IPS-NIHi7 (cell line): ENCODE measurements at regions not wholly inside any gene's neighbourhood (a gene's known extent, or its start where the extent isn't known, plus 50 kb on each side); places are given as distances from the start of the nearest gene placed in this dataset.

ENCODE experiments used
- DNase-seq: peaks from one replicate; pipeline ENCODE4 v3.0.0; 2012; ENCODE audit warnings: mixed read lengths; ENCODE audit errors: extremely low spot score

DNA sequence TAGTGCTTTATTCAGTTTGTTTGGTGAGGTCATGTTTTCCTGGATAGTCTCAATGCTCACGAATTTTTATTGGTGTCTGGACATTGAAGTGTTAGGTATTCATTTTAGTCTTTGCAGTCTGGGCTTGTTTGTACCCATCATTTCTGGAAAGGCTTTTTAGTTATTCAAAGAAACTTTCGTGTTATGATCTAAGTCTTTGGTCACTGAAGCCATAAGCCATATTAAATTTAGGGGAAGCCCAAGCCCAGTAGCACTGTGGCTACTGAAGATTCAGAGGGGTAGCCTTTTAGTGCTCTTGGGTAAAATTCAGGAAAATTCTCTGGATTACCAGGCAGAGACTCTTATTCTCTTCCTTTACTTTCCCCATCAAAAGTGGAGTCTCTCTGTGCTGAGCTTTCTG lies 56.2 kb upstream of the PEX5L start:
- no peak for DNase-seq

DNA sequence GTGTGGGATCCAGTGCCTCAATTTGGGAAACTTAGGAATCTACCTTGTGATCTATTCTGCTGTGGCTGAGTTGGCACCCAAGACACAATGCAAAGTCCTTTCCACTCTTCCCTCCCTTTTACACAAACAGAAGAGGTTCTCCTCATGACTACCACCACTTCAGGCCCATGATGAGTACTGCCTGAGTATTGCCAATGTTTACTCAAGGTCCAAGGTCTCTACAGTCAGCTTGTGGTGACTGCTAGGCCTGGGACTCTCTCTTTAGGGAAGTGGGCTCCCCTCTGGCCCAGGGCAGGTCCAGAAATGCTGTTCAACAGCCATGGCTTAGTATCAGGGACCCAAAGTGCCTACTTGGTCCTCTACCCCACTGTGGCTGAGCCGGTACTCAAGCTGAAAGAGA lies 56.8 kb upstream of the PEX5L start:
- DNase-seq = no peak

DNA sequence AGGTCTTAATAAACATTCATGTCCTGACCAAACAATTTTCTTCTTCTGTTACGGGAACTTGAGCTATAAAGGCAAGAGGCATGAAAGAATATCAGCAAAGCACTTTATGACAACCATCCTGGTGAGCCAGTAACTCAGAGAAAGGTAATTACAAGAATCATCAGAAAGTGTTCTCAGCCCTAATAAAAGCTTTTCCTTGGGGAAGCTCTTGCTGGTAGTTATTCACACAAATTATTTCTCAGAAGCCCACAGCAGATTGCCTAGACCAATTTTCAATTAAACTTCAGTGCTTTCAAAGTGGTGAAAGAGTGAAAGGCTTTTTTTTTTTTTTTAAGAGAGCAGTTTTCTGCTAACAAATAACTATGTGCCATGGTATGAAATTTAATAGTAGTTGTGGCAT lies 60.9 kb upstream of the PEX5L start:
- no peak for DNase-seq

DNA sequence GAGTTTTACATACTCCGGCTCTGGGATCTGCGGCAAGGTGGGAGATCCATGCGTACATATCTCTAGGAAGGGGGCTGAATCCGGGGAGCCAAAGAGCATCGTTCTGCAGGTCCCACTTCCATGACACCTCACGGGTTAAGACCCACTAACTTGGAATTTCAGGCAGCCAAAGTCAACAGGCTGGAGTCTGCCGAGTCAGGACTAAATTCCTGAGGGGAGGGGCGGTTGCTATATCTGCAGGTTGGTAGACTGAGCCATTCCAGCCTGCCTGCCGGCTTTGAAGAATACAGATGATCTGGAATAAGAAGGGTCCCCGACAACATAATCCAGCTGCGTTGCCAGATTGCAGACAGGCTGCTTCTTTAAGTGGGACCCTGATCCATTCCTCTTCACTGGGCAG lies 65.4 kb upstream of the PEX5L start:
- peak; percentile 72 for DNase-seq

DNA sequence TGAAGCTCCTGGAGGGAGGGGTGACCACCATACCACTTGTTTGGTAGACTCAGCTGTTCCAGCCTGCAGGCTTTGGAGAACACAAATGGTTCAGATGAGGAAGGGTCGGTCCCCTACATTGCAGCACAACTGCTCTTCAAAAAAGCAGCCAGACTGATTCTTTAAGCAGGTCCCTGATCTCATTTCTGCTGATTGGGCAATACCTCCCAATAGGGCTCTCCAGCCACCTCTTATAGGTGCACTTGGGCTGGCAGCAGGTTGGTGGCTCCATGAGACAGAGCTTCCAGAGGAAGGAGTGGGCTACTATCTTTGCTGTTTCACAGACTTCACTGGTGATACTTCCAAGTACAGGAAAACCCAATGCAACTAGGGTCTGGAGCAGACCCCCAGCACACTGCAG lies 65.9 kb upstream of the PEX5L start:
- DNase-seq = no peak

DNA sequence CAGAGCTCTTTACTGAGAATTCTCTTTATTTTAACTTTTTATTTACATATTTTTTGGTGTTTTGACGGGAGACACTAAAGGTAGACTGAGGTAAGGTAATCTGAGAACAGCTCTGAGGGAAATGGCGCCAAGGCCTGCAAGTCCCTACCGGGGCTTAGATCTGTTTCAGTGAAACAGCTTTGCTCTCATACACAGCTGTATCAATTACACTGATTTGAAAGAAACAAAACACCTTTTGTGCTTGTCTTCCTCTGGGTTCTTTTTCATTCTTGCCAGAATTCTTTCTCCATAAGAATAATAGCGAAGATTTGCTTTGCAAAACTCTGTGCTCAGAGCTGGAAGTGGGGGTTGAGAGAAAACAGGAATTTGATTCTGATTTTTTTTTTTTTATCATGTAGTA lies 79.5 kb upstream of the PEX5L start:
- no peak for DNase-seq

DNA sequence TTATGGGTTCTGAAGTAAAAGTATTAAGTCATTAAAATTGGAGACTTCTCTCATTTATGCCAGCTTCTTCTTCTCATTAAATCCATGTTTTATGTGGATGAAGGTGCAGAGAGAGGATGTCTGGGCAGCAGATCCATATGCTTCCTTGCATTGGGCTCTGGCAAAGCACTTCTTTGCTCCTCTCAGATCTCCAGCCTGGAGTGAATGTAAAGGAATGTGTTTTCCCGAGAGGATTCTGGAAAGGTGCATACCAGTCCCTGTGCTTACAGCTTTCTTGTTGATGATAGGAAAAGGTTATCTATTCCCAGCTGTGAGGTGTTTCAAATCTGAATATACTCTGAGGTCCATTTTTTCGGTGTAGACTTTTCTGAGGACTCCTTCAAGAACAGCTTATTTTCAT lies 79.9 kb upstream of the PEX5L start:
- peak; percentile 31 for DNase-seq

DNA sequence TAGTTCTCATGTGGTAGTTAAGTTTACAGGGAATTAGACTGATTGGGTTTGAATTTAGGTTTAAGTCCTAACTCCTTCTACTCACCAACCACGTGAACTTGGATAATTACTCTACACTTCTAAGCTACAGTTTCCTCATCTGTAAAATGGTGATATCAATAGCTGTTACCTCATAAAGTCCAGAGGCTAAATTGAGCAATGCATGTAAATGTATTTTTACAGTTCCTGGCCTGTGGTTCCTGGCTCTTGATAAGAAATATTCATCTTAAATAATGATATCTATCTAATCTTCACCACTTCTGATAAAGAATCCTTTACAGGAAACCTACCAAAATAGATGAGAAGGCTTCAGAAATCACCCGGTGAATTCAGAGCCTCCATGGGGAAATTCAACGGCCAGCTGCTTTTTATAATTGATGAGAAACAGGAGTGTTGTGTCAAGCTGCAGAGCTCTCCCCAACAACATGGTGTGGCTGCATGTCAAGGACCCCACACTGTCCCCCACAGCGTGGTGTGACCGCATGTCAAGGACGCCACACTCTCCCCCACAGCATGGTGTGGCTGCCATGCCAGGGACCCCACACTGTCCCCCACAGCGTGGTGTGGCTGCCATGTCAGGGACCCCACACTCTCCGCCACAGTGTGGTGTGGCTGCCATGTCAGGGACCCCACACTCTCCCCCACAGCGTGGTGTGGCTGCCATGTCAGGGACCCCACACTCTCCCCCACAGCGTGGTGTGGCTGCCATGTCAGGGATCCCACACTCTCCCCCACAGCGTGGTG lies 80.8 kb upstream of the PEX5L start:
- no peak for DNase-seq

DNA sequence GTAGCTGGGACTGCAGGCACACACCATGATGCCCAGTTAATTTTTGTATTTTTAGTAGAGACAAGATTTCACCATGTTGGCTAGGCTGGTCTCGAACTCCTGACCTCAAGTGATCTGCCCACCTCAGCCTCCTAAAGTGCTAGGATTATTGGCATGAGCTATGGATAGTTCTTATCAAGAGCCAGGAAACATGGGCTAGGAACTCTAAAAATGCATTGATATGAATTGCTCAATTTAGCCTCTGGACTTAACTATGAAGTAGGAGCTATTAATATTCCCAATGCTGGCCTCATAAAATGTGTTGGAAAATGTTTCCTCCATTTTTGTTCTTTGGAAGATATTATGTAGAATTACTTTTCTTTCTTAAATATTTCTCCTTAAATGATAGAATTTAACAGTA lies 82.8 kb upstream of the PEX5L start:
- no peak for DNase-seq

DNA sequence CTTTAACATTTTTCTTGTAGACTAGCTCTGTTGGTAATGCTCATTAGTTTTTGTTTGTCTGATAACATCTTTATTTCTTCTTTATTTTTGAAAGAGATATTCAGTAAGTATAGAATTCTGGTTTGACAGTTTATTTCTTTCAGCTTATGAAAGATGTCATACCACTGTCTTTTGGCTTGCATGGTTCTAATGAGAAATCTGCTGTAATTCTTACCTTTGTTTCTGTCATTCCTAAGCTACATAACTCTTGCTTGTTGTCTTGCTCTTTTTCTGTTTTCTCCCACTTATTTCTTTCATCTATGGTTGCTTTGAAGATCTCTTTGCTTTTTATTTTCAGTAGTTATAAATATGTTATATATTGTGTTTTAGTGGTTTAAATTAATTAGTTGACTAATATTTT lies 87.2 kb upstream of the PEX5L start:
- no peak for DNase-seq

DNA sequence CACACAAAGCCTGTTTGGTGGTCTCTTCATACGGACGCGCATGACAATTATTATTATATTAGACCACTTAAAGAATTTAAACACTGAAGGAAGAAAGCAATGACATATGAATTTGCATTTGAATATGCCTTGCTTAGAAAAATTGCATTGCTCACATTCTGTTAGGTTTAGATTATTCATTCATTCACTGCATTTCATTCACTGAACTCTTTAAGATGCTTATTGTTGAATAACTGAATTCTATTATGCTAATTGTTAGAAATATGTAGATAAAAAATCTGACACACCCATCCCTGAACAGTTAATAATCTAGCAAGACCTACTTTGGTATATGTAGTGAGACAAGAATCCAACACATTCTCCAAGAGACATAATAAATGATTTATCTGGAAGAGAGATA lies 94.4 kb upstream of the PEX5L start:
- no peak for DNase-seq

DNA sequence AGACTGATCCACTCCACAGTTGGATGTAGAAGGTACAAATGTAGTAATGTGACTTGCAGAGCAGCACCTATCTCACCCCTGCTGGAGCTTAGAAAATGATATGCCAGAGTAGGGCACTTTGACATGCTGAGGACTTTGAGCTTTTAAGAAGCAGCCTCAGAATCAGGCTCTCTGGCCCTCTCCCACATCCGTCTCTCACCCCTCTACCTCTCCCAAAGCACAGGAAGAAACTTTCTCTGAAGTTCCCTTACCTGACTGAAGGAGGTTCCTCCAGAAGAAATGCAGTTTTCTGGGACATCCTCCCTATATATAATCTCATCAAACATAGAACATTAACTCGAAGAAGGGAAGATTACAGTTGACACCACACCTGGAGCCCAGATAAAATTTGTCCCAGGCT lies 98.4 kb upstream of the PEX5L start:
- DNase-seq = no peak

DNA sequence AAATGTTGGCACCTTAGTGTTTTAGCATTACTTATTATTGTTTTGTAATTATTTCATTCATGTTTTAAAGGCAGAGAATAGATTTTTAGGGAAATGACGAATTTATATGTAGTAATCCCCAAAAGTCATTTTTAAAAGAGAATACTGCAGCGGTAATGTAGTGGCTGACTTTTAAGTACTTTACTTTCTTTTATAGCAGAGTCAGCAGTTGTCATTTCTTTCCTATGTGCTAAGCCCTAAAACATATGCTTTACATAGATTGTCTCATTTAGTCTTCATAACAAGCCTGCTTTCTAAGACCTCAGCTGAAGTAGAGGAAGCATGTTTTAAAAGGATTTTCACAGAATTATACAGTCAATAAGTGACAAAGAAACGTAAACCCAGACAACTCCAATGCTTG lies 102.1 kb upstream of the PEX5L start:
- DNase-seq = no peak

DNA sequence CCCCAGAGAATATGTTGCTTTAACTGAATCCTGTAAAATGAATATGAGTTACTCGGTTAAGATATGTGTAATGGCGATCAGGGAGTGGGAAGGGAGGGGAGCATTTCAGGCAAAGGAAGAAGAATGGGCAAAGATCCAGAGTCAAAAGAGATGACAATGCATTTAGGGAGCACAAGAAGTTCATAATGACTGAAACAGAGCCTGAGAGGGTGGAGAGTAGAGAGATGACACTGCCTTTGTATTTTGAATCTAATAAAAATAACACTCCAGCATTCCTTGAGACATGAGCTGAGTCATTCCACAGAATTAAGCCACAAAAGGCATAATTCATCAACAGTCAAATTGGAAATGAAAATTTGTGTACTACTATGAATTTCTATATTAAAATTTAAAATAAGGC lies 105.3 kb upstream of the PEX5L start:
- DNase-seq = no peak

DNA sequence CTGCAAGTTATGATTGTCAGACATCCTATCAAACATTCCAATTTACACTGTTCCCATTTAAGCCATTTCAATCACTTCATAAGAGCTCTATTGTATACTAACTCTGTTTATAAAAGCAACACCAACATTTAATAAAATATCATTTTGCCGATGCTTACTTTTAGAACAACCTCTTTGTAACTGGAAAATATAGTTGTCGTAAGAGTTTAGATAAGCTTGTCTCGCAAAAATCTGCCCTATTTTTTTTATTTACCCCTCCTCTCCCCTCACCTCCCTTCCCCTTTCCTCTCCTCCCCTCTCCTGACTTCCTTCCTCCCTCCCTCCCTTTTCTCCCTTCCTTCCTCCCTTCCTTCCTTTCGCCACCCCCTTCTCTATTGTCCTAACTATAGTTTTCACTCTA lies 105.7 kb upstream of the PEX5L start:
- DNase-seq = no peak

DNA sequence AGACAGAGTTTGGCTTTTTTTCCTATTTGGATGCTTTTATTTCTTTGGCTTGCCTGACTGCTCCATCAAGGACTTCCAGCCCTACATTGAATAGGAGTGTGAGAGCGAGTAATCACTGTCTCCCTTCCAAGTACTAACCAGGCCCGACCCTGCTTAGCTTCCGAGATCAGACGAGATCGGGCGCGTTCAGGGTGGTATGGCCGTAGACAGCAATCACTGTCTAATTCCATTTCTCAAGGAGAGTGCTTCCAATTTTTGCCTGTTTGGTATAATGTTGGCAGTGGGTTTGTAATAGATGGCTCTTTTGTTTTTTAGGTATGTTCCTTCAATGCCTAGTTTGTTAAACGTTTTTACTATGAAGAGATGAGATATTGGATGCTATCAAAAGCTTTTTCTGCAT lies 125.0 kb upstream of the PEX5L start:
- no peak for DNase-seq

DNA sequence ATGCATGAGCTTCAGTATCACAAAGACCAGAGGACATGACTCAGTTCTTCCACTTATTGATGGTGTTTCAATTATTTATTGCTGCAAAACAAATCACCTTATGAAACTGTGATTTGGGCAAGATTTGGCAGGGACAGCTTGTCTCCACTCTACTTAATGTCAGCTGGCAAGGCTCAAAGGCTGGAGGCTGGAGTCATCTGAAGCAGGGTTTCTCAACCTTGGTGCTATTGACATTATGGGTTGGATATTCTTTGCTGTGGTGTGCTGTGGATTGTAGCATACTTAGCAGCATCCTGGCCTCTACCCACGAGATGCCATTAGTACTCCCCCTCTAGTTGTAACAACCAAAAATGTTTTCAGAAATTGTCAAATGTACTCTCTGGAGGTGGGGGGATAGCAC lies 138.8 kb upstream of the PEX5L start:
- no peak for DNase-seq

DNA sequence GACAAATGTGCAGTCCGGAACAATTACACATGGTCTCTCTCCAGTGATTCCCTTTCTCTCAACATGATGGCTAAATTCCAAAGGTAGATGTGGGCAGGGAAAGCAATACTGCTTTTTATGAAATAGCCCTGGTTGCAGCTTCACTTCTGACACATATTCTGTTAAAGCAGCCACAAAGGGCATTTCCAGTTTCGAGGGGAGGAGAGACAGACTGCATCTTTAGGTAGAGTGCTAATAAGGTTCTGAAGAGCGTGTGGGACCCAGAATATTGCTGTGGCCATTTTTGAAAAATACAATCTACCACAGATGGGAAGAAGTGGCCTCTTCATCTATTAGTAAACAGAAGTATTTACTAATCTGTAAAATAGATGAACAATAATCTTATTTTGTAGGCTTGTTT lies 139.3 kb upstream of the PEX5L start:
- DNase-seq = no peak

DNA sequence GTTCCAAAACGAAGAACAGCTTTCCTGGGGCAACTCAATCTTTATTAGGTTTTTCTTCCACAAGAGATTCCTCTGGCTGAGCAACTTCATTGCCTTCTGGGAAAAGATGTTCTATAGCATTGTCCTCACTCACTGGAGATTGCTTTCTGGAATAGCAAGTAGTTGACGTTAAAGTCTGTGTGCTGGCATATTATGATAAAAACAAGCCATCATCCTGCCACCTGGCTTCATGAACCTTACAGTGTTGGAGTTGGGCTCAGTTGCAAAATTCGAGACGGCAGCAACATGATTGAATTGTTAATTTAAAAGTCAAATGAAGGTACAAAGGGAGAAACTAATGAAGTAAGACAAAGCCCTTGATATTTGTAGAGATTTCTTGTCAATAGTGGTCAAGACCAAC lies 140.5 kb upstream of the PEX5L start:
- DNase-seq = no peak

DNA sequence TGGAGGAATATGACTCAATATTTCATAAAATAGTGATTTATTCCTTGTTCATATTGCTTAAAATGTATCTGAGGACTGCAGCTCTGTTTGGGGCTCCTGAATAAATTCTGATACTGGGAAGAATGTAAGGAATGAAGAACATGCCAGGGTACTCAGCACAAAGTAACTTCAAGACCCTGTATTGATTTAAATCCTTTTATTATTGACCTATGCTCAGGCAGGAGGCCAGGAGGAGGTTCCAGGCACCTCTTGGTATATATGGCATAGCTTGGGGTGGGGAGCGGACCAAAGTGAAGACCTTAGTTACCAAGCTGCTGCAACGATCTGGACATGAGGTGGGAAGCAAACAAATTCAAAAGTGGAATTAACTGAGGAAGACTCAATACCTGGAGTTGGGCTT lies 142.8 kb upstream of the PEX5L start:
- DNase-seq = no peak

DNA sequence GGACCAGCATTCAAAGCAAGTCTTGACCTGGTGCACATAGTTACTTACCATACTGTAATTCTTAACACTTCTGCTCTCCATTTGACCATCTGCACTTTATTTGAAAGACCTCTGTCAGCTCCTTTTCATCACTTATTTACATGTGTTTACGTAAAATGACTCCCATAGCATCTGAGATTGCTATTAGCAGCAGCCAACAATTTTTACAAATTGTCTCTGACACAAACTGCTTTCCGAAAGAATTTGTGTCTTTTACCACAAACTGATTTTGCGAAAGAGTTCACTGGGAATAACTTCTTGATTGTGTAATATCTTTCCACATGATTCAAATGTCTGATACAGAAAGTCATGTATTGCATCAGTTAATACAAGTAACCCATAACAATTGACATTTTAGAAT lies 144.1 kb upstream of the PEX5L start:
- DNase-seq = no peak

DNA sequence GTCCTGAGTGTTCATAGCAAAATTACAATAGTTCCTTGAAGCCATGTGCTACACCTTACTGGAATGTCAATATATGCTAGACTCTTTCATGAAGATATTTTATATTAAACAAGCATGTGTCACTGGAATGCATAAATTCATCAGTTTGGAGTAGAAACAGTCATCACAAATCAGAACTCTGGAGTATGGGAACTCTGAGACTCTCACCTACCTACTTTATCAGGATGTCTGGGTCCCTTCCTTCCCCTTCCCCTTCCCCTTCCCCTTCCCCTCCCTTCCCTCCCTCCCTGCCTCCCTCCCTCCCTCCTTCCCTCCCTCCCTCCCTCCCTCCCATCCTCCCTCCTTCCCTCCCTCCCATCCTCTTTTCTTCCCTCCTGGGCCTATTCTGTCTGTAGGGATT lies 144.7 kb upstream of the PEX5L start:
- no peak for DNase-seq

DNA sequence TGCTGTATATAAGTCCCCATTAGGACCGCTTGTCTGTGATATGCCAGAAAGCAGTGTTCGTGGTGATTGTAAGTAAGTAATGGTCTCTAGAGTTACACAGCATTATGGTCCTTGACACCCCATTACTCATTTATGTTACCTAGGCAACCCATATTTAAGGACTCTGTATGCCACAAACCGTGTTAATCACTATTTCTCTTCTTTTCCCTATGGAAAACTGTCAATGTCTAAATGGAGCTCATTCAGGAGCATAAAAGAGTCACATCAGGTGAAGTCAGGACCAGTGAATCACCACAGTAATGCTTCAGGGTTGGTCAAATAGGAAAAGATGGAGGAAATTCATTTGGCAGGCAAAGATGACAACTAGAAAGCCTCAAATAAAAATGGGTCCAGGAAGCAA lies 146.6 kb upstream of the PEX5L start:
- no peak for DNase-seq

DNA sequence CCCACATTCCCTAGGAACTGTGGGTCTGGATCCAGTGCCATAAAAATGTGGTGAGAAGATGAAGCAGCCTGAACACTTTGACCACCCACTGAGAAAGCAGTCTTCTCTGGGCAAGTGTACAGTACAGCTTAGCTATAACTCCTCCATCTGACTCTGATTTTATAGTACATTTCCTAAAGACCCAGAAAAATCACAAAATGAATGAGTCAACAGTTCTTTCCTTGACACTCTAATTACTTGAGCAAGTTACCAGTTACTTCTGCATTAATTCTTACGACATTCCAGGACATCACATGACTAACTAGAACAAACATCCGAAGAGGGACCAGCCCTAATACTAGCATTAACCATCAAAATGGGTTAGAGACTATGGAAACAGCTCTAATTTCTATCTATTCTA lies 148.1 kb upstream of the PEX5L start:
- no peak for DNase-seq
